Ovary (tissue), 7 donors: ENCODE measurements at regions not wholly inside any gene's neighbourhood (a gene's known extent, or its start where the extent isn't known, plus 50 kb on each side); places are given as distances from the start of the nearest gene placed in this dataset.

Experiments used
- DNase-seq, 5 donors: peaks; one replicate each; pipeline ENCODE4 v3.0.0-alpha.2; 2019 to 2020
- H3K27ac ChIP-seq, 2 donors: fragments of 200-600 bp; one replicate each; pipeline versions ENCODE4 v1.5.1 to v1.8.0; 2019 to 2022
- H3K27me3 ChIP-seq: fragments of 200-600 bp; one replicate; pipeline ENCODE4 v1.8.0; 2022
- H3K36me3 ChIP-seq: fragments of 200-600 bp; sonication (generic); one replicate; pipeline ENCODE4 v1.5.1; 2019
- H3K4me1 ChIP-seq: one replicate; pipeline ENCODE4 v1.8.1; 2013; ENCODE audit warnings: mild to moderate bottlenecking, moderate library complexity; ENCODE audit not compliant: insufficient read depth
- H3K4me3 ChIP-seq: fragments of 200-600 bp; sonication (generic); one replicate; pipeline ENCODE4 v1.5.1; 2017
- H3K9me3 ChIP-seq, 2 donors: fragments of 200-600 bp in 1 of 2; sonication (generic) in 1 of 2; one replicate each; pipeline versions ENCODE4 v1.5.1 to v1.8.1; 2013 to 2019; ENCODE audit warnings: mild to moderate bottlenecking in 1 of 2, moderate library complexity in 1 of 2
- EP300 ChIP-seq: sonication (generic); formaldehyde crosslinking; IDR thresholded peaks from one replicate; pipeline ENCODE4 v1.6.1; 2017; ENCODE audit warnings: antibody characterized with exemption
- POLR2A ChIP-seq: fragments of 450-650 bp; IDR thresholded peaks from one replicate; pipeline ENCODE4 v1.6.1; 2017; ENCODE audit warnings: antibody characterized with exemption, mild to moderate bottlenecking, moderate library complexity
- WGBS, 3 donors: extraction: QIAGEN DNeasy Blood & Tissue Kit in 1 of 3; methylation state at CpG; one replicate each; pipeline versions ENCODE4 v1.1.5 to v1.1.7; 2013 to 2017; 5-methylcytosine and 5-hydroxymethylcytosine counted together
- intact Hi-C, 4 donors: fragments of 100-400 bp; cut with DNase I; formaldehyde crosslinking; loops; one replicate each; pipeline versions ENCODE4 v1.11.0 to v1.15.1; 2022 to 2023
- TF ChIP-seq, protein P1 (sequence below), 3 donors: fragments of 450-650 bp in 2 of 3; fragments of 200-600 bp in 1 of 3; IDR thresholded peaks; one replicate each; pipeline versions ENCODE4 v1.5.1 to v1.8.0; 2016 to 2022; ENCODE audit warnings: antibody characterized with exemption in 3 of 3, mild to moderate bottlenecking in 1 of 3
- donor health status: DM: no; HTN: no; CAD: no; lungs with moderate emphysema.
- donor health status: DM: no; HTN: no; CAD: no.
- donor health status: Bipolar disorder and iron deficiency.
- donor health status: DM: no; HTN: no; CAD: no.
- donor health status: DM: yes; HTN: yes; CAD: no.

DNA sequence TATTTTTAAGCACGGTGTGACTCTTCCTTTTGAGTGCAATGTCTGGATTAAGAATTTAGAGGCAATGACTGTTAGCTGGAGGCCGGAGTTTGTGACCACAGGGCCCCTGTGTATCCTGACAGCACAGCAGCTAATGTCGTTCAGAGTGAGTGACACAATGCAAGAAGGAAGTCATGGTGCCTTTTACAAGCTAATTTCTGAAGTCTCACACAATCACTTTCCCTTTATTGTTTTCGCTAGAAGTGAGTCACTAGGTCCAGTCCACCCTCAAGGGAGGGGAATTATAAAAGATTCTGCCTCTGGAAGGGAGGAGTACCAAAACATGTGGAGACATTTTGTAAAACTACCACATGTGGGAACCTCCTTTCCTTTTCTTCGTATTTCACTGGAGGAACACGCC, 185.5 kb upstream of the FGF10 start:
- Histone ChIP-seq H3K4me3 (no peak overlapping the region), H3K27me3 (no peaks in the 10 kb centered on the region), H3K27ac (no peak overlapping the region), H3K9me3 (no peaks in the 10 kb centered on the region), H3K36me3 (no peaks in the 10 kb centered on the region), H3K4me1 (no peaks in the 10 kb centered on the region)
- intact Hi-C loops, result no loop called here
- TF ChIP-seq POLR2A, result no peak
- TF ChIP-seq EP300, result no peak
- TF ChIP-seq, protein P1, sequence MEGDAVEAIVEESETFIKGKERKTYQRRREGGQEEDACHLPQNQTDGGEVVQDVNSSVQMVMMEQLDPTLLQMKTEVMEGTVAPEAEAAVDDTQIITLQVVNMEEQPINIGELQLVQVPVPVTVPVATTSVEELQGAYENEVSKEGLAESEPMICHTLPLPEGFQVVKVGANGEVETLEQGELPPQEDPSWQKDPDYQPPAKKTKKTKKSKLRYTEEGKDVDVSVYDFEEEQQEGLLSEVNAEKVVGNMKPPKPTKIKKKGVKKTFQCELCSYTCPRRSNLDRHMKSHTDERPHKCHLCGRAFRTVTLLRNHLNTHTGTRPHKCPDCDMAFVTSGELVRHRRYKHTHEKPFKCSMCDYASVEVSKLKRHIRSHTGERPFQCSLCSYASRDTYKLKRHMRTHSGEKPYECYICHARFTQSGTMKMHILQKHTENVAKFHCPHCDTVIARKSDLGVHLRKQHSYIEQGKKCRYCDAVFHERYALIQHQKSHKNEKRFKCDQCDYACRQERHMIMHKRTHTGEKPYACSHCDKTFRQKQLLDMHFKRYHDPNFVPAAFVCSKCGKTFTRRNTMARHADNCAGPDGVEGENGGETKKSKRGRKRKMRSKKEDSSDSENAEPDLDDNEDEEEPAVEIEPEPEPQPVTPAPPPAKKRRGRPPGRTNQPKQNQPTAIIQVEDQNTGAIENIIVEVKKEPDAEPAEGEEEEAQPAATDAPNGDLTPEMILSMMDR (IDR thresholded peaks at IDR 0.05), result no peak
- 79 to 91% (median 87%) methylated on average over 6 of the region's 6 CpGs for WGBS, 3 donors
- DNase-seq, result no peak

- TF ChIP-seq POLR2A, result no peak
- TF ChIP-seq EP300, result no peak
- TF ChIP-seq, protein P1 (IDR thresholded peaks at IDR 0.05), result no peak
- no peak overlapping the region for H3K27ac ChIP-seq
- intact Hi-C loops, result no loop called here
- H3K36me3 ChIP-seq, result no peaks in the 10 kb centered on the region
- 93 to 100% (median 100%) methylated on average over 1 of the region's 1 CpG for WGBS, 3 donors
- no peaks in the 10 kb centered on the region for H3K4me1 ChIP-seq
- H3K27me3 ChIP-seq, result no peaks in the 10 kb centered on the region
- no peaks in the 10 kb centered on the region for H3K9me3 ChIP-seq
- H3K4me3 ChIP-seq, result no peak overlapping the region
- DNase-seq, result no peak
These were observed 179.3 kb upstream of the FGF10 start for GRCh38 chr5:44568519-44568918.

DNA sequence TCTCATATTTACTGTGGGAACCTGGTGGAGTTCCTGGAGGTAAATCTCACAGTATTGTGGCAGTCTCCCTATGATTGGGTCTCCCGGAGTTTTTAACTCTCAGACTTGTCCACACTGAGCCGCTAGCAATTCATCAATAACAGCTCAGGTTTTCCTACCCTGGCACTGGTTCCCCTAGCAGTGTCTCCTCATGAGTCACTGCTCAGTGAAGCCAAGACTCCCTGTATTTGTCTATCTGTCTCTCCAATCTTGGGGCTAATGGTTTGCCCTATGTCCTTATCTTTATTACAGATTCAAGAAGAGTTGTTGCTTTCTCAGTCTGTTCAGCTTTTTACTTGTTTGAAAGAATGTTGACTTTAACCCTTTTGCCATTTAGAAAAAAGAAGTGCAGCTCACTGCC, 176.7 kb upstream of the FGF10 start:
- TF ChIP-seq EP300 (no peak), POLR2A (no peak)
- TF ChIP-seq, protein P1 (IDR thresholded peaks at IDR 0.05), result no peak
- H3K27me3 ChIP-seq, result no peaks in the 10 kb centered on the region
- no peak overlapping the region for H3K4me3 ChIP-seq
- WGBS, 3 donors, result 78 to 82% (median 79%) methylated on average over 2 of the region's 2 CpGs
- intact Hi-C loops, result no loop called here
- DNase-seq, result no peak
- H3K9me3 ChIP-seq, result no peaks in the 10 kb centered on the region
- H3K36me3 ChIP-seq, result no peaks in the 10 kb centered on the region
- no peaks in the 10 kb centered on the region for H3K4me1 ChIP-seq
- H3K27ac ChIP-seq, result no peak overlapping the region

DNA sequence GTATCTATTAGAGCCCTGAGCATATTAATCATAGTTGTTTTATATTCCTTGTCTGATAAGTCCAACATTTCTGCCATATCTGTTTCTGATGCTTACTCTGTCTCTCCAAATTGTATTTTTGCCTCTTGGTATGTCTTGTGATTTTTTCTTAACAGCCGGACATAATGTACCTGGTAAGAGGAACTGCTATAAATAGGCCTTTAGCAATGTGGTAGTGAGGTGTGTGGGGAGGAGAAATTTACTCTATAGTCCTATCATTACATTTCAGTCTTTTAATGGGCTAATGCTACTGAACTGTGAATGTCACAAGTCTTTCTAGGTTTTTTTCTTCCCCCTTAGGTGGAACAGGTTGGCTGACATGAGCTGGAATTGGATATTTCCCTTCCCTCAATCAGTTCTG, 176.1 kb upstream of the FGF10 start:
- no peak overlapping the region for H3K27ac ChIP-seq
- no peaks in the 10 kb centered on the region for H3K27me3 ChIP-seq
- H3K36me3 ChIP-seq, result no peaks in the 10 kb centered on the region
- no peak for DNase-seq
- TF ChIP-seq EP300 (no peak), POLR2A (no peak)
- TF ChIP-seq, protein P1 (IDR thresholded peaks at IDR 0.05), result no peak
- intact Hi-C loops, result no loop called here
- 35 to 86% (median 55%) methylated on average over 1 of the region's 1 CpG for WGBS, 3 donors
- no peaks in the 10 kb centered on the region for H3K4me1 ChIP-seq
- no peak overlapping the region for H3K4me3 ChIP-seq
- no peaks in the 10 kb centered on the region for H3K9me3 ChIP-seq

DNA sequence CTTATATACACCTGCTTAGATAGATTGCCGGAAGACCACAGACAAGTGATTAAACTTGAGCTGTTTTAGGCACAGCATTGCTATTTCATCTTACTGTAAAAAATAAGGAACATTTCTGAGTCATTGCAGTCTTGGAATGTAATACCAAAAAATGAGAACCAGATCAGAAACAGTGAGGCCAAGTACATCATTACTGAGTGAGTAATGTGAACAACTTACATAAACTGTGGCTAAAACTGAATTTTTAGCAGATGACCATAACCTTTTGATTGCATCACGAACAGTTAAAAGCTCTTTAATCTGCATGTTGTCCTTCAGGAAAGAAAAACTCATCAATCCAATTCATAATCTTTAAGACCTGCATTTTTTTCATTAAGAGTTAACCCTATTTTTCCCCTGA, 157.1 kb upstream of the FGF10 start:
- Histone ChIP-seq H3K9me3 (no peaks in the 10 kb centered on the region), H3K4me3 (no peak overlapping the region), H3K27ac (no peak overlapping the region), H3K27me3 (no peaks in the 10 kb centered on the region), H3K36me3 (no peaks in the 10 kb centered on the region), H3K4me1 (no peaks in the 10 kb centered on the region)
- intact Hi-C loops, result no loop called here
- no peak for DNase-seq
- 21 to 34% (median 32%) methylated on average over 2 of the region's 2 CpGs for WGBS, 3 donors
- TF ChIP-seq POLR2A (no peak), EP300 (no peak)
- TF ChIP-seq, protein P1 (IDR thresholded peaks at IDR 0.05), result no peak
